A549 (cell line): ENCODE measurements at regions not wholly inside any gene's neighbourhood (a gene's known extent, or its start where the extent isn't known, plus 50 kb on each side); places are given as distances from the start of the nearest gene placed in this dataset.

ENCODE experiments used
- ATAC-seq, 2 experiments: fragments of 200-7000 bp in 1 of 2; fragments of >200 bp in 1 of 2; cut with Nextera tagmentation in 1 of 2; cut with Tn5 transposase in 1 of 2; 3 replicates each; pipeline versions ENCODE4 v1.8.0 to v1.9.1; 2018 to 2020; ENCODE audit warnings: mild to moderate bottlenecking in 1 of 2, moderate library complexity in 1 of 2
- CTCF ChIA-PET: fragments of 300-600 bp; sonication (Branson Sonifier 250); formaldehyde crosslinking; extraction: SDS; loops from one replicate; lab custom pipeline; 2021; ENCODE audit warnings: antibody characterized with exemption, inconsistent platforms; lab: Yijun Ruan, JAX
- POLR2A ChIA-PET: fragments of 350-600 bp; formaldehyde crosslinking; extraction: SDS; loops from one replicate; lab custom pipeline; 2021; ENCODE audit warnings: antibody characterized with exemption, inconsistent platforms; lab: Yijun Ruan, JAX
- DNase-seq, 2 experiments: peaks; one replicate each; pipeline versions ENCODE4 v3.0.0 to v3.0.0-alpha.2; 2011 to 2016; ENCODE audit warnings: low read depth in 1 of 2, low spot score in 1 of 2
- FAIRE-seq: peaks from 2 replicates; lab custom pipeline; 2011; peaks lifted over from hg19 to GRCh38; lab: Jason Lieb, UNC
- H3K27ac ChIP-seq, 2 experiments: fragments of >200 bp; sonication (Bioruptor Twin); formaldehyde crosslinking; 3 replicates each; pipeline ENCODE4 v1.5.1; 2016 to 2017
- H3K4me1 ChIP-seq: fragments of >200 bp; sonication (Bioruptor Twin); formaldehyde crosslinking; 3 replicates; pipeline ENCODE4 v1.6.1; 2016
- H3K4me2 ChIP-seq: fragments of >200 bp; sonication (Bioruptor Twin); formaldehyde crosslinking; 3 replicates; pipeline ENCODE4 v1.6.1; 2016
- H3K4me3 ChIP-seq: fragments of >200 bp; sonication (Bioruptor Twin); formaldehyde crosslinking; 3 replicates; pipeline ENCODE4 v1.5.1; 2016
- H3K9me3 ChIP-seq: fragments of >200 bp; sonication (Bioruptor Twin); formaldehyde crosslinking; 3 replicates; pipeline ENCODE4 v1.6.1; 2016
- BHLHE40 ChIP-seq: IDR thresholded peaks from 2 replicates; pipeline ENCODE4 v1.6.1; 2012; ENCODE audit warnings: low read depth, low read length, inconsistent platforms
- CHD4 ChIP-seq: fragments of 200-600 bp; sonication (generic); IDR thresholded peaks from 2 replicates; pipeline ENCODE4 v1.6.1; 2016; ENCODE audit warnings: antibody characterized with exemption, mild to moderate bottlenecking, borderline replicate concordance
- ESRRA ChIP-seq: fragments of 150-350 bp; IDR thresholded peaks from 2 replicates; pipeline ENCODE4 v1.6.1; 2014; ENCODE audit warnings: mild to moderate bottlenecking, low read length, borderline replicate concordance
- FOXS1 ChIP-seq: fragments of 250-450 bp; sonication (Bioruptor Pico); IDR thresholded peaks from 2 replicates; pipeline ENCODE4 v1.5.0; 2020; ENCODE audit warnings: mild to moderate bottlenecking, moderate library complexity
- KDM1A ChIP-seq: fragments of 200-600 bp; sonication (generic); IDR thresholded peaks from 2 replicates; pipeline ENCODE4 v1.6.1; 2016; ENCODE audit warnings: low read depth, mild to moderate bottlenecking
- KDM5A ChIP-seq: fragments of 200-600 bp; sonication (generic); IDR thresholded peaks from 2 replicates; pipeline ENCODE4 v1.6.1; 2016; ENCODE audit warnings: antibody characterized with exemption, mild to moderate bottlenecking
- MYC ChIP-seq: IDR thresholded peaks from 2 replicates; pipeline ENCODE4 v1.6.1; 2012; ENCODE audit warnings: mild to moderate bottlenecking, inconsistent platforms, low read length, improper control_type of control experiment, borderline replicate concordance
- NPAS2 ChIP-seq: fragments of 250-450 bp; sonication (Bioruptor Pico); IDR thresholded peaks from 2 replicates; pipeline ENCODE4 v1.8.0; 2022; ENCODE audit warnings: mild to moderate bottlenecking, moderate library complexity, borderline replicate concordance
- RARB ChIP-seq: fragments of 250-450 bp; sonication (Bioruptor Pico); IDR thresholded peaks from 2 replicates; pipeline ENCODE4 v1.8.0; 2021; ENCODE audit warnings: mild to moderate bottlenecking, moderate library complexity
- RFX5 ChIP-seq: fragments of 450-650 bp; IDR thresholded peaks from 2 replicates; pipeline ENCODE4 v1.7.1; 2014; ENCODE audit warnings: antibody characterized with exemption, mild to moderate bottlenecking, moderate library complexity
- RNF2 ChIP-seq: fragments of 200-600 bp; sonication (generic); IDR thresholded peaks from 2 replicates; pipeline ENCODE4 v1.6.1; 2016; ENCODE audit warnings: low read depth, mild to moderate bottlenecking, antibody characterized with exemption, moderate library complexity, borderline replicate concordance
- SREBF2 ChIP-seq: fragments of 450-650 bp; IDR thresholded peaks from 2 replicates; pipeline ENCODE4 v1.6.1; 2014; ENCODE audit warnings: mild to moderate bottlenecking, moderate library complexity
- ZFP36 ChIP-seq: fragments of 450-650 bp; IDR thresholded peaks from 2 replicates; pipeline ENCODE4 v1.6.1; 2014; ENCODE audit warnings: borderline replicate concordance; ENCODE audit not compliant: partially characterized antibody
- ZSCAN20 ChIP-seq: fragments of 250-450 bp; sonication (Bioruptor Pico); IDR thresholded peaks from 2 replicates; pipeline ENCODE4 v1.8.0; 2022; ENCODE audit warnings: mild to moderate bottlenecking, moderate library complexity
- WGBS: methylation state at CpG from one replicate; pipeline ENCODE4 v1.1.6; 2017; ENCODE audit errors: missing lambda C conversion rate; 5-methylcytosine and 5-hydroxymethylcytosine counted together
- TF ChIP-seq, protein P1 (sequence below): fragments of 450-650 bp; IDR thresholded peaks from 2 replicates; pipeline ENCODE4 v1.6.1; 2014; ENCODE audit warnings: antibody characterized with exemption
- TF ChIP-seq, protein P2 (sequence below): fragments of >200 bp; sonication (Bioruptor Twin); formaldehyde crosslinking; IDR thresholded peaks from 2 replicates; pipeline ENCODE4 v1.6.1; 2016
- TF ChIP-seq, protein P3 (sequence below): fragments of 200-600 bp; sonication (generic); IDR thresholded peaks from 2 replicates; pipeline ENCODE4 v1.6.1; 2016; ENCODE audit warnings: antibody characterized with exemption, mild to moderate bottlenecking, moderate library complexity
- TF ChIP-seq, protein P4 (sequence below): IDR thresholded peaks from 2 replicates; pipeline ENCODE4 v1.6.1; 2012; ENCODE audit warnings: low read depth, borderline replicate concordance
- TF ChIP-seq, protein P5 (sequence below): fragments of >200 bp; sonication (Bioruptor Twin); formaldehyde crosslinking; IDR thresholded peaks from 3 replicates; pipeline ENCODE4 v1.5.1; 2016

DNA sequence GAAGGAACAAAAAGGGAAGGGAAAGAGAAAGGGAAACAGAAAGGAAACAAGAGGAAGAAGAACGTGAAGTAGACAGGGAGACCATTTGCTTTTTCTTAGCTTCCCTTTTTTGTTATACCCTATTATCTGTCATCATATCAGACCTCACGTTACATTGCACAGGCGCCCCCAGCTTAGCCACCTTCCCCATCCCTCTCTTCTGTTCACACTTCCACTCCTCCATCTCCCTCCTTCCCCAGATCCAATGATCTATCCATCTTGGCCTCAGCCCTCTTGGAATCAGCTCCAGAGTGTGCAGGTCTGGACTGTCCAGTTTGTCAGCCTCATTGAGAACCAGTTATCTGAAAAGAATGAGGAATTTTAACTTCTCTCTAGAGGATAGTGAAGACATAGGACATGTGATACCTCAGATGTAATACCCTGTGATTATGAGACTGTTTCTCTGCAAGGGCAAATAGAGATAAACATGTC, 101.1 kb upstream of the ERRFI1 start:
- no peak for DNase-seq
- peaks cover 4% of the 10 kb centered on the region for H3K4me1 ChIP-seq
- no peak overlapping the region for H3K4me2 ChIP-seq
- H3K9me3 ChIP-seq: peaks cover 17% of the 10 kb centered on the region
- CTCF ChIA-PET: interaction anchor here (1.0 to 1.4 kb wide), 3 partner anchors 9 to 95 kb away, joined by 3 read pairs; no protein-coding TSS in a partner anchor
- peak overlapping the region in 1 of 2 experiments; percentile 40; a peak in 2 of 6 replicates for H3K27ac ChIP-seq
- POLR2A ChIA-PET: no interaction called here
- no peak for ATAC-seq
- no peak for FAIRE-seq
- 83% methylated on average over 3 of the region's 3 CpGs for WGBS
- TF ChIP-seq KDM1A: no peak
- no peak for TF ChIP-seq KDM5A
- TF ChIP-seq BHLHE40: no peak
- no peak for TF ChIP-seq RNF2
- no peak for TF ChIP-seq CHD4
- no peak for TF ChIP-seq RFX5
- TF ChIP-seq ESRRA: no peak
- no peak for TF ChIP-seq SREBF2
- no peak for TF ChIP-seq FOXS1
- no peak for TF ChIP-seq ZSCAN20
- TF ChIP-seq ZFP36: no peak
- no peak for TF ChIP-seq RARB (CRISPR knock-in tag)
- no peak for TF ChIP-seq NPAS2
- TF ChIP-seq, protein P1, sequence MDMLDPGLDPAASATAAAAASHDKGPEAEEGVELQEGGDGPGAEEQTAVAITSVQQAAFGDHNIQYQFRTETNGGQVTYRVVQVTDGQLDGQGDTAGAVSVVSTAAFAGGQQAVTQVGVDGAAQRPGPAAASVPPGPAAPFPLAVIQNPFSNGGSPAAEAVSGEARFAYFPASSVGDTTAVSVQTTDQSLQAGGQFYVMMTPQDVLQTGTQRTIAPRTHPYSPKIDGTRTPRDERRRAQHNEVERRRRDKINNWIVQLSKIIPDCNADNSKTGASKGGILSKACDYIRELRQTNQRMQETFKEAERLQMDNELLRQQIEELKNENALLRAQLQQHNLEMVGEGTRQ: no peak
- TF ChIP-seq, protein P2, sequence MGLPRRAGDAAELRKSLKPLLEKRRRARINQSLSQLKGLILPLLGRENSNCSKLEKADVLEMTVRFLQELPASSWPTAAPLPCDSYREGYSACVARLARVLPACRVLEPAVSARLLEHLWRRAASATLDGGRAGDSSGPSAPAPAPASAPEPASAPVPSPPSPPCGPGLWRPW: no peak
- TF ChIP-seq, protein P3, sequence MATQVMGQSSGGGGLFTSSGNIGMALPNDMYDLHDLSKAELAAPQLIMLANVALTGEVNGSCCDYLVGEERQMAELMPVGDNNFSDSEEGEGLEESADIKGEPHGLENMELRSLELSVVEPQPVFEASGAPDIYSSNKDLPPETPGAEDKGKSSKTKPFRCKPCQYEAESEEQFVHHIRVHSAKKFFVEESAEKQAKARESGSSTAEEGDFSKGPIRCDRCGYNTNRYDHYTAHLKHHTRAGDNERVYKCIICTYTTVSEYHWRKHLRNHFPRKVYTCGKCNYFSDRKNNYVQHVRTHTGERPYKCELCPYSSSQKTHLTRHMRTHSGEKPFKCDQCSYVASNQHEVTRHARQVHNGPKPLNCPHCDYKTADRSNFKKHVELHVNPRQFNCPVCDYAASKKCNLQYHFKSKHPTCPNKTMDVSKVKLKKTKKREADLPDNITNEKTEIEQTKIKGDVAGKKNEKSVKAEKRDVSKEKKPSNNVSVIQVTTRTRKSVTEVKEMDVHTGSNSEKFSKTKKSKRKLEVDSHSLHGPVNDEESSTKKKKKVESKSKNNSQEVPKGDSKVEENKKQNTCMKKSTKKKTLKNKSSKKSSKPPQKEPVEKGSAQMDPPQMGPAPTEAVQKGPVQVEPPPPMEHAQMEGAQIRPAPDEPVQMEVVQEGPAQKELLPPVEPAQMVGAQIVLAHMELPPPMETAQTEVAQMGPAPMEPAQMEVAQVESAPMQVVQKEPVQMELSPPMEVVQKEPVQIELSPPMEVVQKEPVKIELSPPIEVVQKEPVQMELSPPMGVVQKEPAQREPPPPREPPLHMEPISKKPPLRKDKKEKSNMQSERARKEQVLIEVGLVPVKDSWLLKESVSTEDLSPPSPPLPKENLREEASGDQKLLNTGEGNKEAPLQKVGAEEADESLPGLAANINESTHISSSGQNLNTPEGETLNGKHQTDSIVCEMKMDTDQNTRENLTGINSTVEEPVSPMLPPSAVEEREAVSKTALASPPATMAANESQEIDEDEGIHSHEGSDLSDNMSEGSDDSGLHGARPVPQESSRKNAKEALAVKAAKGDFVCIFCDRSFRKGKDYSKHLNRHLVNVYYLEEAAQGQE: no peak
- no peak for TF ChIP-seq MYC
- TF ChIP-seq, protein P4, sequence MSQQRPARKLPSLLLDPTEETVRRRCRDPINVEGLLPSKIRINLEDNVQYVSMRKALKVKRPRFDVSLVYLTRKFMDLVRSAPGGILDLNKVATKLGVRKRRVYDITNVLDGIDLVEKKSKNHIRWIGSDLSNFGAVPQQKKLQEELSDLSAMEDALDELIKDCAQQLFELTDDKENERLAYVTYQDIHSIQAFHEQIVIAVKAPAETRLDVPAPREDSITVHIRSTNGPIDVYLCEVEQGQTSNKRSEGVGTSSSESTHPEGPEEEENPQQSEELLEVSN: no peak
- TF ChIP-seq, protein P5, sequence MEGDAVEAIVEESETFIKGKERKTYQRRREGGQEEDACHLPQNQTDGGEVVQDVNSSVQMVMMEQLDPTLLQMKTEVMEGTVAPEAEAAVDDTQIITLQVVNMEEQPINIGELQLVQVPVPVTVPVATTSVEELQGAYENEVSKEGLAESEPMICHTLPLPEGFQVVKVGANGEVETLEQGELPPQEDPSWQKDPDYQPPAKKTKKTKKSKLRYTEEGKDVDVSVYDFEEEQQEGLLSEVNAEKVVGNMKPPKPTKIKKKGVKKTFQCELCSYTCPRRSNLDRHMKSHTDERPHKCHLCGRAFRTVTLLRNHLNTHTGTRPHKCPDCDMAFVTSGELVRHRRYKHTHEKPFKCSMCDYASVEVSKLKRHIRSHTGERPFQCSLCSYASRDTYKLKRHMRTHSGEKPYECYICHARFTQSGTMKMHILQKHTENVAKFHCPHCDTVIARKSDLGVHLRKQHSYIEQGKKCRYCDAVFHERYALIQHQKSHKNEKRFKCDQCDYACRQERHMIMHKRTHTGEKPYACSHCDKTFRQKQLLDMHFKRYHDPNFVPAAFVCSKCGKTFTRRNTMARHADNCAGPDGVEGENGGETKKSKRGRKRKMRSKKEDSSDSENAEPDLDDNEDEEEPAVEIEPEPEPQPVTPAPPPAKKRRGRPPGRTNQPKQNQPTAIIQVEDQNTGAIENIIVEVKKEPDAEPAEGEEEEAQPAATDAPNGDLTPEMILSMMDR: no peak
- no peak overlapping the region for H3K4me3 ChIP-seq
